GM12878 (cell line): ENCODE measurements at regions not wholly inside any gene's neighbourhood (a gene's known extent, or its start where the extent isn't known, plus 50 kb on each side); places are given as distances from the start of the nearest gene placed in this dataset.
A peak's percentile ranks its signal among the peaks of the same experiment; 100 is the strongest.

Source experiments
- ATAC-seq: fragments of 200-7000 bp; cut with Tn5 transposase; 3 replicates; pipeline ENCODE4 v1.9.1; 2020; ENCODE audit warnings: mild to moderate bottlenecking, moderate library complexity
- BruUV-seq: library from RNA; stranded (reverse); fragments of 400-500 nt; replicated peaks from 2 replicates; lab custom pipeline; 2021; lab: Mats Ljungman, UMichigan
- CTCF ChIA-PET: fragments of 300-600 bp; sonication (Branson Sonifier 250); formaldehyde crosslinking; extraction: SDS; loops from one replicate; lab custom pipeline; 2021; ENCODE audit warnings: inconsistent platforms; lab: Yijun Ruan, JAX
- POLR2A ChIA-PET: fragments of 350-600 bp; formaldehyde crosslinking; extraction: SDS; loops from one replicate; lab custom pipeline; 2021; ENCODE audit warnings: inconsistent platforms; lab: Charles Lee
- RAD21 ChIA-PET: fragments of 300-600 bp; sonication (Branson Sonifier 250); formaldehyde crosslinking; loops from one replicate; lab custom pipeline; 2023; ENCODE audit warnings: antibody characterized with exemption; ENCODE audit not compliant: unreplicated experiment; lab: Charles Lee
- SMC1A ChIA-PET: fragments of 300-600 bp; sonication (Branson Sonifier 250); formaldehyde crosslinking; loops from one replicate; lab custom pipeline; 2023; ENCODE audit not compliant: unreplicated experiment, uncharacterized antibody; lab: Charles Lee
- DNase-seq: peaks from one replicate; pipeline ENCODE4 v3.0.0-alpha.2; 2011; ENCODE audit warnings: low read depth, low spot score
- FAIRE-seq: peaks from 3 replicates; lab custom pipeline; 2011; peaks lifted over from hg19 to GRCh38; lab: Jason Lieb, UNC
- H2AFZ ChIP-seq: 2 replicates; pipeline ENCODE4 v1.6.0; 2011; ENCODE audit warnings: low read depth, low read length, control low read depth; ENCODE audit not compliant: control insufficient read depth
- H3K27ac ChIP-seq: 2 replicates; pipeline ENCODE4 v1.5.1; 2011; ENCODE audit warnings: control low read depth; ENCODE audit not compliant: control insufficient read depth, insufficient read depth
- H3K27me3 ChIP-seq, 2 experiments: replicated peaks in 1 of 2; 2 replicates each; pipeline versions ENCODE4 v1.6.0 to v1.6.1; 2011; ENCODE audit warnings: low read length in 1 of 2; ENCODE audit not compliant: control insufficient read depth in 2 of 2, insufficient read depth in 2 of 2
- H3K36me3 ChIP-seq, 2 experiments: 2 replicates each; pipeline ENCODE4 v1.5.1; 2011; ENCODE audit warnings: low read length in 1 of 2; ENCODE audit not compliant: control insufficient read depth in 2 of 2, insufficient read depth in 2 of 2
- H3K4me1 ChIP-seq: 2 replicates; pipeline ENCODE4 v1.6.1; 2011; ENCODE audit warnings: mild to moderate bottlenecking, low read length, moderate library complexity, mixed read lengths; ENCODE audit not compliant: control insufficient read depth, insufficient read depth
- H3K4me2 ChIP-seq: 2 replicates; pipeline ENCODE4 v1.6.0; 2011; ENCODE audit warnings: control low read depth; ENCODE audit not compliant: control insufficient read depth, insufficient read depth
- H3K4me3 ChIP-seq: fragments of 200-600 bp; sonication (generic); 2 replicates; pipeline ENCODE4 v1.5.1; 2016
- H3K79me2 ChIP-seq: 2 replicates; pipeline ENCODE4 v1.6.0; 2011; ENCODE audit warnings: low read length; ENCODE audit not compliant: control insufficient read depth, insufficient read depth
- H3K9ac ChIP-seq: 2 replicates; pipeline ENCODE4 v1.8.0; 2011; ENCODE audit warnings: low read length, control low read depth, mixed read lengths; ENCODE audit not compliant: control insufficient read depth, insufficient read depth
- H3K9me3 ChIP-seq: replicated peaks from 3 replicates; pipeline ENCODE4 v1.5.1; 2011; ENCODE audit warnings: mild to moderate bottlenecking, low read length; ENCODE audit not compliant: control insufficient read depth, insufficient read depth
- H4K20me1 ChIP-seq: 2 replicates; pipeline ENCODE4 v1.6.0; 2011; ENCODE audit not compliant: control insufficient read depth, insufficient read depth
- BHLHE40 ChIP-seq, 2 experiments: fragments of 450-650 bp in 1 of 2; IDR thresholded peaks; 2 replicates each; pipeline ENCODE4 v1.6.1; 2011 to 2017; ENCODE audit warnings: low read depth in 2 of 2, borderline replicate concordance in 1 of 2, improper control_type of control experiment in 1 of 2, low read length in 1 of 2, mild to moderate bottlenecking in 1 of 2
- BMI1 ChIP-seq: fragments of 450-650 bp; IDR thresholded peaks from 2 replicates; pipeline ENCODE4 v1.6.1; 2016; ENCODE audit warnings: mild to moderate bottlenecking, moderate library complexity, borderline replicate concordance
- CHD1 ChIP-seq: IDR thresholded peaks from 2 replicates; pipeline ENCODE4 v1.6.1; 2012; ENCODE audit warnings: low read depth, low read length, improper control_type of control experiment
- GATAD2B ChIP-seq: fragments of 450-650 bp; conservative IDR thresholded peaks from 2 replicates; pipeline ENCODE4 v1.6.1; 2017; ENCODE audit warnings: low read depth, mild to moderate bottlenecking, moderate library complexity
- MYC ChIP-seq: IDR thresholded peaks from 2 replicates; pipeline ENCODE4 v1.6.1; 2011; ENCODE audit warnings: mild to moderate bottlenecking, low read length, moderate library complexity, inconsistent platforms; ENCODE audit not compliant: insufficient read depth, insufficient replicate concordance, insufficient read length, severe bottlenecking
- PKNOX1 ChIP-seq: fragments of 450-650 bp; IDR thresholded peaks from 2 replicates; pipeline ENCODE4 v1.6.1; 2016; ENCODE audit warnings: mild to moderate bottlenecking
- USF1 ChIP-seq: IDR thresholded peaks from 2 replicates; pipeline ENCODE4 v1.6.1; 2011; ENCODE audit warnings: borderline replicate concordance, low read depth, mild to moderate bottlenecking, moderate library complexity, mixed read lengths, low read length; ENCODE audit not compliant: insufficient read depth; ENCODE audit errors: extremely low read length
- YBX1 ChIP-seq: fragments of 450-650 bp; IDR thresholded peaks from 2 replicates; pipeline ENCODE4 v1.6.1; 2016; ENCODE audit warnings: antibody characterized with exemption
- ZNF217 ChIP-seq: fragments of 450-650 bp; IDR thresholded peaks from 2 replicates; pipeline ENCODE4 v1.6.1; 2017; ENCODE audit warnings: antibody characterized with exemption, mild to moderate bottlenecking
- WGBS: methylation state at CpG from one replicate; pipeline ENCODE4 v1.1.6; 2016; ENCODE audit warnings: low lambda C conversion rate; ENCODE audit not compliant: insufficient replicate concordance, insufficient coverage; ENCODE audit errors: missing lambda C conversion rate; 5-methylcytosine and 5-hydroxymethylcytosine counted together
- in situ Hi-C: fragments of 300-500 bp; cut with MboI; formaldehyde crosslinking; loops from 9 replicates; pipeline ENCODE4 v1.14.3; 2018; ENCODE audit warnings: mixed read lengths
- intact Hi-C: fragments of 100-400 bp; cut with micrococcal nuclease; formaldehyde crosslinking; loops from one replicate; pipeline ENCODE4 v1.14.2; 2022; ENCODE audit not compliant: unreplicated experiment
- TF ChIP-seq, protein P1 (sequence below): fragments of 450-650 bp; formaldehyde crosslinking; IDR thresholded peaks from 2 replicates; pipeline ENCODE4 v1.4.0; 2022; ENCODE audit warnings: mild to moderate bottlenecking, moderate library complexity
- TF ChIP-seq, protein P2 (sequence below): IDR thresholded peaks from 2 replicates; pipeline ENCODE4 v1.6.1; 2011; ENCODE audit warnings: borderline replicate concordance, low read depth, mild to moderate bottlenecking, moderate library complexity, low read length; ENCODE audit not compliant: insufficient read depth, poor library complexity, severe bottlenecking

GRCh38 chr6:122872311-122872710, 83.3 kb downstream of the SMPDL3A start (continued):
- no peak for TF ChIP-seq CHD1
- TF ChIP-seq BMI1, result peak; percentile 47
- TF ChIP-seq USF1, result no peak

DNA sequence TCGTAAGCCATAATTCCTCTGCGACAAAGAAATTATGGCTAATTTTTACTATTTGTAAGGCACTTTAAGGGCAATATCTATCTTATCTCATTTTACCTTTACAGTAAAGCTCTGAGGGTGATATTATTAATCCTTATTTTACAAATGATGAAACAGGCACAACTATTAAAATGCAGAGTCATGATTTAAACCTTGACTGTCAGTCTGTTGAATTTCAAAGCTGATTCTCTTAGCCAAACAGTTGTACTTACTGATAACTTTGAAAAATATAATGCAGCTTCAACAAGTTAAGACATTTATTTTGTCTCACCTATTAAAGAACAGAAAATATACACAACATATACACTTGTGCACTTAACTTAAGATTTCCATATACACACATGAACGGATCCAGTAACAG, 88.2 kb downstream of the SMPDL3A start:
- ChIA-PET CTCF (interaction anchor here (0.9 to 3.1 kb wide), 5 partner anchors 8 to 145 kb away, joined by 3 to 15 read pairs (median 6); no protein-coding TSS in a partner anchor), SMC1A (interaction anchor here (0.7 to 3.0 kb wide), 12 partner anchors 8 to 255 kb away, joined by 3 to 17 read pairs (median 3); no protein-coding TSS in a partner anchor), RAD21 (interaction anchor here (2.0 kb wide), 1 partner anchor 8 kb away, joined by 14 read pairs; no protein-coding TSS in a partner anchor), POLR2A (no interaction called here)
- ATAC-seq (no peak), FAIRE-seq (no peak), DNase-seq (no peak)
- Histone ChIP-seq H3K4me2 (no peak overlapping the region), H3K27ac (no peak overlapping the region), H3K9ac (no peak overlapping the region), H2AFZ (no peak overlapping the region), H3K36me3 (no peaks in the 10 kb centered on the region), H3K27me3 (no peaks in the 10 kb centered on the region), H3K4me1 (no peaks in the 10 kb centered on the region), H3K4me3 (no peak overlapping the region), H4K20me1 (no peaks in the 10 kb centered on the region), H3K9me3 (no peaks in the 10 kb centered on the region), H3K79me2 (no peaks in the 10 kb centered on the region)
- in situ Hi-C loops (no loop called here), intact Hi-C loops (no loop called here)
- WGBS, result 77% methylated on average over 3 of the region's 3 CpGs
- BruUV-seq, result no TSS peak
- TF ChIP-seq, protein P1, sequence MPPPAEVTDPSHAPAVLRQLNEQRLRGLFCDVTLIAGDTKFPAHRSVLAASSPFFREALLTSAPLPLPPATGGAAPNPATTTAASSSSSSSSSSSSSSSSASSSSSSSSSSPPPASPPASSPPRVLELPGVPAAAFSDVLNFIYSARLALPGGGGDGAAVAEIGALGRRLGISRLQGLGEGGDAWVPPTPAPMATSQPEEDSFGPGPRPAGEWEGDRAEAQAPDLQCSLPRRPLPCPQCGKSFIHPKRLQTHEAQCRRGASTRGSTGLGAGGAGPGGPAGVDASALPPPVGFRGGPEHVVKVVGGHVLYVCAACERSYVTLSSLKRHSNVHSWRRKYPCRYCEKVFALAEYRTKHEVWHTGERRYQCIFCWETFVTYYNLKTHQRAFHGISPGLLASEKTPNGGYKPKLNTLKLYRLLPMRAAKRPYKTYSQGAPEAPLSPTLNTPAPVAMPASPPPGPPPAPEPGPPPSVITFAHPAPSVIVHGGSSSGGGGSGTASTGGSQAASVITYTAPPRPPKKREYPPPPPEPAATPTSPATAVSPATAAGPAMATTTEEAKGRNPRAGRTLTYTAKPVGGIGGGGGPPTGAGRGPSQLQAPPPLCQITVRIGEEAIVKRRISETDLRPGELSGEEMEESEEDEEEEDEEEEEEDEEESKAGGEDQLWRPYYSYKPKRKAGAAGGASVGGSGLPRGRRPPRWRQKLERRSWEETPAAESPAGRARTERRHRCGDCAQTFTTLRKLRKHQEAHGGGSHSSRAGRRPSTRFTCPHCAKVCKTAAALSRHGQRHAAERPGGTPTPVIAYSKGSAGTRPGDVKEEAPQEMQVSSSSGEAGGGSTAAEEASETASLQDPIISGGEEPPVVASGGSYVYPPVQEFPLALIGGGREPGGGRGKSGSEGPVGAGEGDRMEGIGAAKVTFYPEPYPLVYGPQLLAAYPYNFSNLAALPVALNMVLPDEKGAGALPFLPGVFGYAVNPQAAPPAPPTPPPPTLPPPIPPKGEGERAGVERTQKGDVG (CRISPR knock-in tag), result no peak
- TF ChIP-seq PKNOX1 (no peak), GATAD2B (no peak), BHLHE40 (IDR thresholded peaks at IDR 0.05; ENCODE audit: borderline replicate concordance in 1 of 2, low read depth in 2 of 2, low read length in 1 of 2) (no peak), ZNF217 (no peak), YBX1 (no peak), MYC (no peak)
- TF ChIP-seq, protein P2, sequence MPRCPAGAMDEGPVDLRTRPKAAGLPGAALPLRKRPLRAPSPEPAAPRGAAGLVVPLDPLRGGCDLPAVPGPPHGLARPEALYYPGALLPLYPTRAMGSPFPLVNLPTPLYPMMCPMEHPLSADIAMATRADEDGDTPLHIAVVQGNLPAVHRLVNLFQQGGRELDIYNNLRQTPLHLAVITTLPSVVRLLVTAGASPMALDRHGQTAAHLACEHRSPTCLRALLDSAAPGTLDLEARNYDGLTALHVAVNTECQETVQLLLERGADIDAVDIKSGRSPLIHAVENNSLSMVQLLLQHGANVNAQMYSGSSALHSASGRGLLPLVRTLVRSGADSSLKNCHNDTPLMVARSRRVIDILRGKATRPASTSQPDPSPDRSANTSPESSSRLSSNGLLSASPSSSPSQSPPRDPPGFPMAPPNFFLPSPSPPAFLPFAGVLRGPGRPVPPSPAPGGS, result no peak
